ENCODE measurements at regions not wholly inside any gene's neighbourhood (a gene's known extent, or its start where the extent isn't known, plus 50 kb on each side); places are given as distances from the start of the nearest gene placed in this dataset.
A peak's percentile ranks its signal among the peaks of the same experiment; 100 is the strongest.

- TF ChIP-seq CTCF (IDR thresholded peaks at IDR 0.05): no peak
Observed at GRCh38 chr10:56104923-56105322, 256.1 kb downstream of the ZWINT start (continued).

GRCh38 chr10:56104487-56104886 is 256.6 kb downstream of the ZWINT start:
- TF ChIP-seq E2F5 (CRISPR knock-in tag; IDR thresholded peaks at IDR 0.05): no peak
- TF ChIP-seq STAT6 (CRISPR knock-in tag; conservative IDR thresholded peaks at IDR 0.05; ENCODE audit: low read depth): no peak
- no peak for TF ChIP-seq ZBTB43 (CRISPR knock-in tag; IDR thresholded peaks at IDR 0.05)
- no peak for TF ChIP-seq TP53 (CRISPR knock-in tag; IDR thresholded peaks at IDR 0.05)
- no peak for TF ChIP-seq ZMAT4 (CRISPR knock-in tag; IDR thresholded peaks at IDR 0.05)
- no peak for TF ChIP-seq SOX15 (CRISPR knock-in tag; IDR thresholded peaks at IDR 0.05)
- no peak for TF ChIP-seq ZNF396 (CRISPR knock-in tag; IDR thresholded peaks at IDR 0.05; ENCODE audit: borderline replicate concordance)
- TF ChIP-seq RELA (CRISPR knock-in tag; IDR thresholded peaks at IDR 0.05; ENCODE audit: borderline replicate concordance): no peak
- no peak for TF ChIP-seq JAZF1 (CRISPR knock-in tag; IDR thresholded peaks at IDR 0.05)
- TF ChIP-seq SP1 (CRISPR knock-in tag; conservative IDR thresholded peaks at IDR 0.05): no peak
- no peak for TF ChIP-seq MAX (CRISPR knock-in tag; IDR thresholded peaks at IDR 0.05)
- no peak for TF ChIP-seq AFF4 (CRISPR knock-in tag; IDR thresholded peaks at IDR 0.05; ENCODE audit: borderline replicate concordance)
- H3K4me1 Mint-ChIP-seq: no peaks in the 10 kb centered on the region
- H3K27me3 Mint-ChIP-seq (ENCODE audit: low read depth): no peaks in the 10 kb centered on the region
- peaks cover 7% of the 10 kb centered on the region for H3K9me3 Mint-ChIP-seq
- no peak overlapping the region for H3K4me3 Mint-ChIP-seq
- no peak overlapping the region for H3K27ac Mint-ChIP-seq
- ChIA-PET POLR2A (no interaction called here), CTCF (no interaction called here)
- no peaks in the 10 kb centered on the region for H3K36me3 Mint-ChIP-seq
- no peak for DNase-seq (ENCODE audit: low spot score)
- no peak for ATAC-seq

- DNase-seq (ENCODE audit: low spot score): no peak
- POLR2A ChIA-PET: no interaction called here
- CTCF ChIA-PET: no interaction called here
- H3K27me3 Mint-ChIP-seq (ENCODE audit: low read depth): peaks cover 13% of the 10 kb centered on the region
- H3K36me3 Mint-ChIP-seq: peaks cover 8% of the 10 kb centered on the region
- H3K4me3 Mint-ChIP-seq: no peak overlapping the region
- ATAC-seq: peak; percentile 49
- H3K4me1 Mint-ChIP-seq: peaks cover 25% of the 10 kb centered on the region
- peaks cover 17% of the 10 kb centered on the region for H3K9me3 Mint-ChIP-seq
- no peak overlapping the region for H3K27ac Mint-ChIP-seq
- TF ChIP-seq ZNF425 (CRISPR knock-in tag; conservative IDR thresholded peaks at IDR 0.05) (no peak), TEAD1 (CRISPR knock-in tag; IDR thresholded peaks at IDR 0.05) (no peak), SMAD3 (CRISPR knock-in tag; IDR thresholded peaks at IDR 0.05; ENCODE audit: borderline replicate concordance) (no peak), PRRX2 (CRISPR knock-in tag; IDR thresholded peaks at IDR 0.05) (no peak), PREB (CRISPR knock-in tag; IDR thresholded peaks at IDR 0.05; ENCODE audit: borderline replicate concordance) (no peak), USF2 (CRISPR knock-in tag; IDR thresholded peaks at IDR 0.05) (no peak)
Observed at GRCh38 chr10:56096226-56096517, 264.9 kb downstream of the ZWINT start.

All from WTC11 (cell line).